CD4-positive, alpha-beta memory T cell (primary cell): ENCODE measurements at regions not wholly inside any gene's neighbourhood (a gene's known extent, or its start where the extent isn't known, plus 50 kb on each side); places are given as distances from the start of the nearest gene placed in this dataset.

ENCODE experiments used
- CTCF ChIA-PET: fragments of 350-600 bp; sonication (Branson Sonifier 250); formaldehyde crosslinking; loops from one replicate; lab custom pipeline; 2021; ENCODE audit warnings: inconsistent platforms; ENCODE audit not compliant: partially characterized antibody; lab: Charles Lee
- POLR2A ChIA-PET: fragments of 350-600 bp; sonication (Branson Sonifier 250); formaldehyde crosslinking; loops from one replicate; lab custom pipeline; 2021; ENCODE audit not compliant: partially characterized antibody; lab: Charles Lee
- DNase-seq, 5 donors: peaks; one replicate each; pipeline versions ENCODE4 v3.0.0 to v3.0.0-alpha.2; 2020 to 2022; ENCODE audit warnings: mixed read lengths in 1 of 5
- H3K27ac ChIP-seq: one replicate; pipeline ENCODE4 v1.7.0; 2013; ENCODE audit warnings: low read depth, low read length
- H3K27me3 ChIP-seq: 2 replicates; pipeline ENCODE4 v1.7.0; 2013; ENCODE audit warnings: mild to moderate bottlenecking, low read length, moderate library complexity; ENCODE audit not compliant: insufficient read depth
- H3K36me3 ChIP-seq: 2 replicates; pipeline ENCODE4 v1.7.0; 2013; ENCODE audit warnings: mild to moderate bottlenecking, low read length, moderate library complexity; ENCODE audit not compliant: insufficient read depth
- H3K4me1 ChIP-seq: 2 replicates; pipeline ENCODE4 v1.7.0; 2013; ENCODE audit warnings: mild to moderate bottlenecking, low read length, moderate library complexity; ENCODE audit not compliant: insufficient read depth
- H3K4me3 ChIP-seq, 2 donors: one replicate each; pipeline ENCODE4 v1.7.0; 2013; ENCODE audit warnings: low read length in 2 of 2, mild to moderate bottlenecking in 1 of 2
- H3K9me3 ChIP-seq, 2 donors: one replicate each; pipeline ENCODE4 v1.7.0; 2013; ENCODE audit warnings: low read length in 2 of 2, control low read depth in 1 of 2; ENCODE audit not compliant: control insufficient read depth in 1 of 2
- H3K27ac Mint-ChIP-seq, 7 donors: one replicate each; pipeline ENCODE4 v1.8.0; 2020 to 2021; ENCODE audit warnings: mixed read lengths in 7 of 7, mild to moderate bottlenecking in 6 of 7, inconsistent platforms in 3 of 7, moderate library complexity in 3 of 7
- H3K27me3 Mint-ChIP-seq, 2 donors: one replicate each; pipeline ENCODE4 v1.8.0; 2020 to 2021; ENCODE audit warnings: mixed read lengths in 2 of 2
- H3K36me3 Mint-ChIP-seq, 2 donors: one replicate each; pipeline ENCODE4 v1.8.0; 2020 to 2021; ENCODE audit warnings: mixed read lengths in 2 of 2, inconsistent platforms in 1 of 2, mild to moderate bottlenecking in 1 of 2
- H3K4me1 Mint-ChIP-seq, 4 donors: one replicate each; pipeline ENCODE4 v1.8.0; 2020 to 2021; ENCODE audit warnings: mixed read lengths in 4 of 4, mild to moderate bottlenecking in 1 of 4
- H3K4me3 Mint-ChIP-seq, 8 donors: one replicate each; pipeline ENCODE4 v1.8.0; 2020 to 2021; ENCODE audit warnings: mixed read lengths in 8 of 8, mild to moderate bottlenecking in 7 of 8, moderate library complexity in 6 of 8, inconsistent platforms in 3 of 8
- H3K9me3 Mint-ChIP-seq, 8 donors: one replicate each; pipeline ENCODE4 v1.8.0; 2020 to 2021; ENCODE audit warnings: mixed read lengths in 8 of 8, mild to moderate bottlenecking in 5 of 8, inconsistent platforms in 3 of 8, moderate library complexity in 1 of 8
- intact Hi-C: fragments of 100-400 bp; cut with micrococcal nuclease; formaldehyde crosslinking; loops from one replicate; pipeline ENCODE4 v1.15.1; 2023

DNA sequence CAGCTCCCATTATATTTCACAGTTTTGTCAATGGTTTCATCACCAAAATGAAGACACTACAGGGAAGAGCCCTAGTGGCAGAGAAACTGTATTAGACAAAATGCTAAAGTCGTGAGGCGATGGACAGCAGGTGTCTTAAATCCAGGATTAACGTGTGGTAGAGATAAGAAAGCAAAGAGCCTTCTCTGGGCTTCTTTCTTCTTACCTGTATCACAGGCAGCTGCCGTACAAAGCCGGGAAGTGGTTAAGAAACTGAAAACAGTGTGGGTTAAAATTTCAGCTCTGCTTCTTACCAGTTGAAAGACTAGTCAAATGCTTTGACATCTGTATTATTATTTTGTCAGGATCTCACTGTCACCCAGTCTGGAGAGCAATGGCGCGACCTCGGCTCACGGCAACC, 98.2 kb upstream of the NUDT7 start:
- POLR2A ChIA-PET, result no interaction called here
- CTCF ChIA-PET, result no interaction called here
- Histone ChIP-seq H3K9me3 (no peaks in the 10 kb centered on the region), H3K36me3 (no peaks in the 10 kb centered on the region), H3K4me1 (no peaks in the 10 kb centered on the region), H3K27me3 (no peaks in the 10 kb centered on the region), H3K4me3 (no peak overlapping the region), H3K27ac (no peak overlapping the region)
- intact Hi-C loops, result no loop called here
- no peaks in the 10 kb centered on the region for H3K4me1 Mint-ChIP-seq
- no peak overlapping the region for H3K4me3 Mint-ChIP-seq
- H3K36me3 Mint-ChIP-seq, result no peaks in the 10 kb centered on the region
- peaks cover 0 to 4% (median 0%) of the 10 kb centered on the region in 8 donors for H3K9me3 Mint-ChIP-seq
- H3K27me3 Mint-ChIP-seq, result peaks cover 2 to 10% of the 10 kb centered on the region in 2 donors
- no peak for DNase-seq
- H3K27ac Mint-ChIP-seq, result no peak overlapping the region

DNA sequence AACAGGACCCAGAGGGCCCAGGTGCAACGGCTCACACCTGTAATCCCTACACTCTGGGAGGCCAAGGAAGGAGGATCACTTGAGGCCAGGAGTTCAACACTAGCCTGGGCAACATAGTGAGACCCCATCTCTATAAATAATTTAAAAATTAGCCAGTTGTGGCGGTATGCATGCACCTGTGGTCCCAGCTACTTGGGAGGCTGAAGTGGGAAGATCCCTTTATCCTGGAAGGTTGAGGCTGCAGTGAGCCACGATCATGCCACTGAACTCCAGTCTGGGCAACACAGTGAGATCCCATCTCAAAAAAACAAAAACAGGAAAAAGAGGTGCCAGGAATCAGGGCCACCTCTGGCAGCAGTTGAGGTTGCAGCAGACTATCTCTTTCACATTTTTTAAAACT, 85.7 kb upstream of the NUDT7 start:
- intact Hi-C loops, result no loop called here
- ChIA-PET POLR2A (no interaction called here), CTCF (no interaction called here)
- no peaks in the 10 kb centered on the region for H3K36me3 Mint-ChIP-seq
- no peaks in the 10 kb centered on the region for H3K27me3 ChIP-seq
- no peak overlapping the region for H3K27ac ChIP-seq
- DNase-seq, result no peak
- H3K4me1 Mint-ChIP-seq, result no peaks in the 10 kb centered on the region
- H3K36me3 ChIP-seq, result no peaks in the 10 kb centered on the region
- H3K9me3 ChIP-seq, result no peaks in the 10 kb centered on the region
- H3K4me3 Mint-ChIP-seq, result no peak overlapping the region
- peak overlapping the region in 1 of 7 donors; percentile 14 for H3K27ac Mint-ChIP-seq
- no peak overlapping the region for H3K4me3 ChIP-seq
- H3K27me3 Mint-ChIP-seq, result peaks cover 8 to 14% of the 10 kb centered on the region in 2 donors
- peaks cover 0 to 4% (median 0%) of the 10 kb centered on the region in 8 donors for H3K9me3 Mint-ChIP-seq
- H3K4me1 ChIP-seq, result no peaks in the 10 kb centered on the region

DNA sequence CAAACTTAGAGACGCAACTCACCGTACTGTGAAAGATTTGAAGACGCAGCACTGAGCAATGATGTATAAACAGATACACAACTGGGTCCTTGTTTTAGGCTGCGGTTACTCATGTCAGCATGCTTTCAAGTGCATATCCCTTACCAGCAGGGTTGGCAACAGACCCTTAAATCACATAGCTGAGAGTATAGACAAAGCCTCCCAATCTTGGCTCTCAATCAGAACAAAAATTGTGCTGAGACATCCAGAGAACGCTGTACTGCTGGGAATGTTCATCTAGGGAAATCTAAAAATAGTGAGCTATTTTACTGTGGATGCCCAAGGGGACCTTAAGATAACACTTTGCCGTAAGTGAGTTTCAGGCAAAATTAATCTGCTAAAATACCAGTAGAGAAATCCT, 84.4 kb upstream of the NUDT7 start:
- CTCF ChIA-PET, result no interaction called here
- H3K36me3 ChIP-seq, result no peaks in the 10 kb centered on the region
- H3K27ac ChIP-seq, result no peak overlapping the region
- no peak for DNase-seq
- POLR2A ChIA-PET, result no interaction called here
- no peak overlapping the region for H3K4me3 Mint-ChIP-seq
- H3K36me3 Mint-ChIP-seq, result no peaks in the 10 kb centered on the region
- H3K27me3 ChIP-seq, result no peaks in the 10 kb centered on the region
- no peaks in the 10 kb centered on the region for H3K9me3 ChIP-seq
- H3K27me3 Mint-ChIP-seq, result peaks cover 6 to 12% of the 10 kb centered on the region in 2 donors
- intact Hi-C loops, result no loop called here
- H3K4me1 ChIP-seq, result no peaks in the 10 kb centered on the region
- H3K4me3 ChIP-seq, result no peak overlapping the region
- H3K27ac Mint-ChIP-seq, result no peak overlapping the region
- H3K9me3 Mint-ChIP-seq, result peaks cover 0 to 2% (median 0%) of the 10 kb centered on the region in 8 donors
- no peaks in the 10 kb centered on the region for H3K4me1 Mint-ChIP-seq

DNA sequence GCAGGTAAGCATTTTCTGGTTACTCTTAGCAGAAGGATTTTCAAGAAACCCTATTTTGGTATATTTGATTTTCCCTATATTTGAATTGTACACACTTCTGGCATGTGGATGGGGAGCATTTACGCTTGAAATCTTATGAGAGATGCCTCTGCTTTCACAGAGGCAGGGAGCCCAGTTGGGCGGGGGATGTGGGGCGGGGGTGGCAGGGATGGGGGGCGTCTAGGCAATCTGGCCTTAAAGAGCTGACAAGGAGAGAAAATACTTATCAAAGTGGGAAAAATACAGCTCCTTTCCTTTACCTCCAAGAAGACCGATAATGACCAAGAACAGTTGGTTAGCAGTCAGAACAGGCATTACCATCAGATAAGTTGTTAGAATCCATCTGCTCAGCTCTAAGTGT, 79.1 kb upstream of the NUDT7 start:
- no peak overlapping the region for H3K27ac Mint-ChIP-seq
- no peaks in the 10 kb centered on the region for H3K9me3 ChIP-seq
- ChIA-PET POLR2A (no interaction called here), CTCF (no interaction called here)
- no peak overlapping the region for H3K4me3 Mint-ChIP-seq
- H3K4me1 Mint-ChIP-seq, result no peaks in the 10 kb centered on the region
- intact Hi-C loops, result no loop called here
- H3K36me3 Mint-ChIP-seq, result no peaks in the 10 kb centered on the region
- H3K9me3 Mint-ChIP-seq, result no peaks in the 10 kb centered on the region
- no peaks in the 10 kb centered on the region for H3K36me3 ChIP-seq
- no peak overlapping the region for H3K27ac ChIP-seq
- no peaks in the 10 kb centered on the region for H3K27me3 ChIP-seq
- peaks cover under 1 to 8% of the 10 kb centered on the region in 2 donors for H3K27me3 Mint-ChIP-seq
- DNase-seq, result no peak
- H3K4me1 ChIP-seq, result no peaks in the 10 kb centered on the region
- no peak overlapping the region for H3K4me3 ChIP-seq

DNA sequence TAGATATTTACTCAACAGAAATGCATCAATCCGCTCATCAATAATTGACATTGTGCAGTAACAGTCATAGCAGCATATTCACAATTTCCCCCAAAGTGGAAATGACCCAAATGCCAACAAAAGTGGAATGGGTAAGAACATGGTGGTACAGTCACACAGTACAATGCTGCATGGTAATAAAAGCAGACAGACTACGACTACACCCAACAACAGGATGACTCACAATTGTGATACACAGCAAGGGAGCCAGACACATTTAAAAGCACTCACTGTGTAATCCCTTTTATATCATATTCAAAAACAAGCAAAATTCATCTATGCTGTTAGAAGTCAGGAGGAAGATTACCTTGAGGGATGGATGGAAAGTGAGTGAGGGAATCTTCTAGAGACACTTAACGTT, 76.5 kb upstream of the NUDT7 start:
- intact Hi-C loops, result no loop called here
- no peak for DNase-seq
- ChIA-PET CTCF (no interaction called here), POLR2A (no interaction called here)
- Histone ChIP-seq H3K27ac (no peak overlapping the region), H3K9me3 (no peaks in the 10 kb centered on the region), H3K4me3 (no peak overlapping the region), H3K36me3 (no peaks in the 10 kb centered on the region), H3K27me3 (no peaks in the 10 kb centered on the region), H3K4me1 (no peaks in the 10 kb centered on the region)
- Mint-ChIP-seq H3K27ac (no peak overlapping the region), H3K9me3 (no peaks in the 10 kb centered on the region), H3K4me1 (no peaks in the 10 kb centered on the region), H3K36me3 (no peaks in the 10 kb centered on the region), H3K27me3 (peaks cover 2 to 4% of the 10 kb centered on the region in 2 donors), H3K4me3 (no peak overlapping the region)

DNA sequence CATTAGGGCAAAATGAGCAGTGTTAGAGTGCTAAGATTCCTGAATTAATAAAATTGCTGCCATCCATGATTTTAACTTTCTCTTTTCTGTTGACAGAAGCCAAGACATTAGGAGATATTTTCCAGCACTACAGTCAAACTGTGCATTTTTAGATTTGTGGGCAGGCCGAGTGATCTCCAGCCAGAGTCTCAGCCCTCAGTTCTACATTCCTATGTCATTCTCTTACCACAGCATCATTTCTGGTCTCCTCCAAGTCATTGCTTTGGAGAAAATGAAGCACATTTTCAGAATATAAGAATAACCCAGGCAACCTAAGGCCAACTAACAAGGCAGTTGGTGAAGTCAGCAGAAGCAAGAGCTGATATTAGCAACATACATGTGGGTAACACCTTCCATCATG, 74.6 kb upstream of the NUDT7 start:
- Histone ChIP-seq H3K27me3 (no peaks in the 10 kb centered on the region), H3K36me3 (no peaks in the 10 kb centered on the region), H3K9me3 (no peaks in the 10 kb centered on the region), H3K4me1 (no peaks in the 10 kb centered on the region), H3K4me3 (no peak overlapping the region), H3K27ac (no peak overlapping the region)
- Mint-ChIP-seq H3K4me3 (no peak overlapping the region), H3K9me3 (no peaks in the 10 kb centered on the region), H3K36me3 (no peaks in the 10 kb centered on the region), H3K27ac (no peak overlapping the region), H3K4me1 (no peaks in the 10 kb centered on the region), H3K27me3 (peaks cover 2 to 8% of the 10 kb centered on the region in 2 donors)
- intact Hi-C loops, result no loop called here
- DNase-seq, result no peak
- POLR2A ChIA-PET, result no interaction called here
- CTCF ChIA-PET, result no interaction called here

DNA sequence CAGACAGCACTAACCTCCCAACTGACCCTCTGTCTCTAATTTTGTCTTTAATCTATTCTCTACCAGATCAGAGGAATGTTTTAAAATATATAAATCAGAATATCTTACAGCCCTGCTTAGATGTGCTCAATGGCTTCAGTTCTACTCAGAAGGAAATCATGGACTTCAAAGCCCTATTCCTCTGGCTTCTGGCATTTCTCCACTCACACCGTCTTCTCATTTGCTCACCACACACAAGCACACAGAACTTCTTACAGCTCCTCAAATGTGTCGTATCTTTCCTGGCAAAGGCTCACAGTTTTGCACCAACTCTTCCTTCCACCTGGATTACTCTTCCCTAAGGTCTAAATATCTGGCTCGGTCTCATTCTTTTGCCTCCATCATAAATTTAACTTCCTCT, 71.6 kb upstream of the NUDT7 start:
- Mint-ChIP-seq H3K4me3 (no peak overlapping the region), H3K9me3 (no peaks in the 10 kb centered on the region), H3K36me3 (no peaks in the 10 kb centered on the region), H3K27ac (no peak overlapping the region), H3K27me3 (peaks cover 10 to 11% of the 10 kb centered on the region in 2 donors), H3K4me1 (no peaks in the 10 kb centered on the region)
- H3K4me1 ChIP-seq, result no peaks in the 10 kb centered on the region
- intact Hi-C loops, result no loop called here
- no peak overlapping the region for H3K4me3 ChIP-seq
- no peak for DNase-seq
- ChIA-PET POLR2A (no interaction called here), CTCF (no interaction called here)
- no peaks in the 10 kb centered on the region for H3K27me3 ChIP-seq
- no peaks in the 10 kb centered on the region for H3K36me3 ChIP-seq
- no peak overlapping the region for H3K27ac ChIP-seq
- no peaks in the 10 kb centered on the region for H3K9me3 ChIP-seq

DNA sequence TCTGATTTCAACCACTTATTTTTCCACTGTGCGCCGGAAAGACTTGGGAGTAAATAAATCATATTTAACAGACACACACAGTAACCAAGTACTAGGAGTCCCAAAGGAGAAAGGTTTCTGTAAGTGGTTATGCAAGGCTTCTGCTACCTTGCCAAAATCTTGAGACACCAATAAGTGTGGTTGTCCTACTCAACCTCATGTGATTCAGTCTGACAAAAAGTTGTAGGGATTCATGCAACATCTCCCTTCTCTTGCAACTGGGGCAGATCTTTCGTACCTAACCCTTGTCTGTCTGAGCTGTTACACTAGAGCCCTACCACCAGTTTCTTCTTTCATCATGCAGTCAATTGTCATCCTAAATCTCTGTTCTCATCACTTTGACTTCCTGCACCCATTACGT, 69.9 kb upstream of the NUDT7 start:
- ChIA-PET CTCF (interaction anchor here (1.2 kb wide), 1 partner anchor 12 kb away, joined by 4 read pairs; no protein-coding TSS in a partner anchor), POLR2A (no interaction called here)
- Histone ChIP-seq H3K4me3 (no peak overlapping the region), H3K27ac (no peak overlapping the region), H3K4me1 (no peaks in the 10 kb centered on the region), H3K36me3 (no peaks in the 10 kb centered on the region), H3K9me3 (no peaks in the 10 kb centered on the region), H3K27me3 (no peaks in the 10 kb centered on the region)
- Mint-ChIP-seq H3K4me3 (no peak overlapping the region), H3K27me3 (peaks cover 16 to 17% of the 10 kb centered on the region in 2 donors), H3K27ac (no peak overlapping the region), H3K9me3 (no peaks in the 10 kb centered on the region), H3K4me1 (no peaks in the 10 kb centered on the region), H3K36me3 (no peaks in the 10 kb centered on the region)
- DNase-seq, result no peak
- intact Hi-C loops, result no loop called here
